ENCODE measurements at regions not wholly inside any gene's neighbourhood (a gene's known extent, or its start where the extent isn't known, plus 50 kb on each side); places are given as distances from the start of the nearest gene placed in this dataset.

- Histone ChIP-seq H3K36me3 (ENCODE audit: control insufficient read depth in 1 of 2, insufficient read depth in 2 of 2, low read length in 2 of 2) (no peaks in the 10 kb centered on the region), H3K4me3 (replicated peaks in 1 of 2; ENCODE audit: low read depth in 1 of 2, low read length in 2 of 2) (no peak overlapping the region), H2AFZ (ENCODE audit: low read depth, low read length, poor library complexity, severe bottlenecking) (no peak overlapping the region), H3K9ac (ENCODE audit: low read length) (no peak overlapping the region), H3K9me2 (ENCODE audit: insufficient read depth) (no peaks in the 10 kb centered on the region), H3K4me2 (ENCODE audit: low read length) (no peak overlapping the region), H3K9me3 (ENCODE audit: control insufficient read depth in 1 of 2, insufficient read depth in 1 of 2, low read depth in 1 of 2, low read length in 2 of 2) (0 out of 4 replicates have a peak, but pooled peaks cover 0 to 4% of the 10 kb centered on the region in 2 experiments), H4K20me1 (ENCODE audit: insufficient read depth) (no peaks in the 10 kb centered on the region), H3K27ac (ENCODE audit: low read depth, low read length) (no peak overlapping the region), H3K4me1 (ENCODE audit: control insufficient read depth in 1 of 2, insufficient read depth in 2 of 2, low read length in 2 of 2) (no peaks in the 10 kb centered on the region), H3K79me2 (ENCODE audit: insufficient read depth, low read length) (no peaks in the 10 kb centered on the region), H3K27me3 (ENCODE audit: insufficient read depth, low read length) (no peaks in the 10 kb centered on the region)
- DNase-seq (ENCODE audit: low read depth, low spot score) (no peak), ATAC-seq (no peak)
- BruUV-seq (replicated peaks): no TSS peak
- POLR2A ChIA-PET: no interaction called here
- RAD21 ChIA-PET (ENCODE audit: low non-redundant PET in 1 of 2, low total read pairs in 2 of 2, uncharacterized antibody in 2 of 2, unreplicated experiment in 2 of 2): no interaction called here
- TF ChIP-seq EZH2phosphoT487 (IDR thresholded peaks at IDR 0.05; ENCODE audit: borderline replicate concordance) (no peak), REST (IDR thresholded peaks at IDR 0.05; ENCODE audit: low read depth) (no peak), RAD21 (IDR thresholded peaks at IDR 0.05; ENCODE audit: low read depth) (no peak), FOSL1 (IDR thresholded peaks at IDR 0.05; ENCODE audit: low read depth) (no peak), CEBPB (IDR thresholded peaks at IDR 0.05; ENCODE audit: low read depth) (no peak), EZH2 (IDR thresholded peaks at IDR 0.05) (no peak), SIN3A (IDR thresholded peaks at IDR 0.05; ENCODE audit: low read depth) (no peak), JUND (IDR thresholded peaks at IDR 0.05) (no peak), SP1 (IDR thresholded peaks at IDR 0.05; ENCODE audit: low read depth) (no peak), YY1 (IDR thresholded peaks at IDR 0.05; ENCODE audit: extremely low read depth, insufficient replicate concordance, low read depth, low read length) (no peak), EGR1 (IDR thresholded peaks at IDR 0.05; ENCODE audit: low read depth) (no peak), ATF3 (IDR thresholded peaks at IDR 0.05) (no peak)
- CTCF ChIA-PET: no interaction called here
- intact Hi-C loops (cut with micrococcal nuclease): no loop called here
Measured at GRCh38 chr9:31554941-31555340, 829.5 kb upstream of the ACO1 start.
